K562 (cell line): ENCODE measurements at regions not wholly inside any gene's neighbourhood (a gene's known extent, or its start where the extent isn't known, plus 50 kb on each side); places are given as distances from the start of the nearest gene placed in this dataset.

Experiments used
- BRCA1 ChIP-seq, 2 experiments: fragments of 450-650 bp in 1 of 2; sonication (generic) in 1 of 2; formaldehyde crosslinking in 1 of 2; IDR thresholded peaks; 2 replicates each; pipeline versions ENCODE4 v1.5.0 to v1.6.1; 2017 to 2020; ENCODE audit warnings: mild to moderate bottlenecking in 1 of 2, missing genetic modification reagents in 1 of 2
- CBFA2T3 ChIP-seq: fragments of 450-650 bp; IDR thresholded peaks from 2 replicates; pipeline ENCODE4 v1.6.1; 2017
- MAFG ChIP-seq: fragments of 450-650 bp; conservative IDR thresholded peaks from 2 replicates; pipeline ENCODE4 v1.6.1; 2016; ENCODE audit warnings: missing genetic modification characterization, missing compliant biosample characterization
- RUNX1 ChIP-seq: sonication (generic); IDR thresholded peaks from 2 replicates; pipeline ENCODE4 v1.6.1; 2016; ENCODE audit warnings: antibody characterized with exemption, low read depth
- SMAD1 ChIP-seq: fragments of 150-350 bp; IDR thresholded peaks from 2 replicates; pipeline ENCODE4 v1.6.1; 2014; ENCODE audit warnings: low read length, low read depth; ENCODE audit not compliant: partially characterized antibody
- STAT5B ChIP-seq: fragments of 250-450 bp; sonication (Bioruptor Pico); IDR thresholded peaks from 2 replicates; pipeline ENCODE4 v1.8.0; 2021; ENCODE audit warnings: mild to moderate bottlenecking, inconsistent platforms
- ZNF311 ChIP-seq: fragments of 250-450 bp; sonication (Bioruptor Pico); IDR thresholded peaks from 2 replicates; pipeline ENCODE4 v1.4.0; 2020; ENCODE audit warnings: mild to moderate bottlenecking, moderate library complexity
- ZNF507 ChIP-seq: conservative IDR thresholded peaks from 2 replicates; pipeline ENCODE4 v1.6.1; 2017; ENCODE audit warnings: missing genetic modification characterization, missing compliant biosample characterization
- ZNF561 ChIP-seq: fragments of 450-650 bp; formaldehyde crosslinking; conservative IDR thresholded peaks from 2 replicates; pipeline ENCODE4 v1.4.0; 2020; ENCODE audit warnings: mild to moderate bottlenecking, moderate library complexity
- TF ChIP-seq, protein P1 (sequence below): fragments of 250-450 bp; sonication (Bioruptor Pico); IDR thresholded peaks from 2 replicates; pipeline ENCODE4 v1.6.1; 2021; ENCODE audit warnings: mild to moderate bottlenecking
- TF ChIP-seq, protein P2 (sequence below): sonication (generic); formaldehyde crosslinking; IDR thresholded peaks from 2 replicates; pipeline ENCODE4 v1.8.1; 2023; ENCODE audit warnings: mild to moderate bottlenecking, missing genetic modification reagents

DNA sequence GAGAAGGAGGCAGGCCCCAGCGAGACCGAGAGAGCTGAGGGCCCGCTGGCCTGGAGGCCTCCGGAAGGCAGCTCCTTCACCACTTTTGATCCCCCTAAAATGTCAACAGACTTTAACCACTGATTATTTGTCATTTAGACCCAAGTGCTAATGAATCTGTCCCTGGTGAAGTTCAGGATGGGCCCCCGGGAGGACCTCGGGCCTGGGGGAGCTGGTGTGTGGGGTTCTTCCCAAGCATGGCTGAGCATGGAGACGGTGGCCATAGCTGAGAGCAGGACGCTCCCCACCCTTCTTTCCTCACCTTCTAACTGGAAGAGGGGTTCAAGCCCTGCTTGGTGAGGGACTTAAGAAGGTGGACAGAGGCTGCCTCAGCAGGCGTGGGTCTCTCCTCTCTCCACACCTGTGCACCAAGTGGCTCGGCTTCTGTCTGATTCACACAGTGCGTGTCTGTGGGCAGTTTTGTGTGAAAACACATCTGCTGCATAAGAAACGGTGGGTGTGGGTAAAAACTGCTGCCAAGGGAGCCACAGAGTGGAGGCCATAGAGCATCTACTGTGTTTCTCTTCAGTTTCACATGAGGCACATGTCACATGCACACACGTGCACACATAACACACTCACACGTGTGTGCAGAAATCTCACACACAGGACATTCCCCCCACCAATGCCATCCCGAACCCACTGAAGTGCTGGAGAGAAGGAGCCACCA lies 53.5 kb upstream of the VIPR2 start (continued):
- TF ChIP-seq STAT5B (no peak), ZNF311 (CRISPR knock-in tag) (no peak), MAFG (tag) (no peak), ZNF561 (CRISPR knock-in tag) (no peak), CBFA2T3 (no peak), ZNF507 (tag) (no peak), BRCA1 (IDR thresholded peaks at IDR 0.05) (no peak), BRCA1 (CRISPR knock-in tag; IDR thresholded peaks at IDR 0.05) (no peak), SMAD1 (no peak), RUNX1 (no peak)
- TF ChIP-seq, protein P1, sequence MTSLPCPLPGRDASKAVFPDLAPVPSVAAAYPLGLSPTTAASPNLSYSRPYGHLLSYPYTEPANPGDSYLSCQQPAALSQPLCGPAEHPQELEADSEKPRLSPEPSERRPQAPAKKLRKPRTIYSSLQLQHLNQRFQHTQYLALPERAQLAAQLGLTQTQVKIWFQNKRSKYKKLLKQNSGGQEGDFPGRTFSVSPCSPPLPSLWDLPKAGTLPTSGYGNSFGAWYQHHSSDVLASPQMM (CRISPR knock-in tag): no peak
- TF ChIP-seq, protein P2, sequence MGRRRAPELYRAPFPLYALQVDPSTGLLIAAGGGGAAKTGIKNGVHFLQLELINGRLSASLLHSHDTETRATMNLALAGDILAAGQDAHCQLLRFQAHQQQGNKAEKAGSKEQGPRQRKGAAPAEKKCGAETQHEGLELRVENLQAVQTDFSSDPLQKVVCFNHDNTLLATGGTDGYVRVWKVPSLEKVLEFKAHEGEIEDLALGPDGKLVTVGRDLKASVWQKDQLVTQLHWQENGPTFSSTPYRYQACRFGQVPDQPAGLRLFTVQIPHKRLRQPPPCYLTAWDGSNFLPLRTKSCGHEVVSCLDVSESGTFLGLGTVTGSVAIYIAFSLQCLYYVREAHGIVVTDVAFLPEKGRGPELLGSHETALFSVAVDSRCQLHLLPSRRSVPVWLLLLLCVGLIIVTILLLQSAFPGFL (CRISPR knock-in tag): peak; percentile 41; the same call in 1 of the 2 replicates
